GM12864 (cell line): ENCODE measurements at regions not wholly inside any gene's neighbourhood (a gene's known extent, or its start where the extent isn't known, plus 50 kb on each side); places are given as distances from the start of the nearest gene placed in this dataset.

Source experiments
- DNase-seq: peaks from one replicate; pipeline ENCODE4 v3.0.0-alpha.2; 2011; ENCODE audit warnings: low read depth
- H3K4me3 ChIP-seq: 2 replicates; pipeline ENCODE4 v1.5.1; 2011; ENCODE audit warnings: mild to moderate bottlenecking, low read depth, low read length, control low read depth
- CTCF ChIP-seq: IDR thresholded peaks from 2 replicates; pipeline ENCODE4 v1.5.1; 2011; ENCODE audit warnings: low read depth, mild to moderate bottlenecking, moderate library complexity, low read length, control low read depth, inconsistent platforms; ENCODE audit errors: missing control alignments

DNA sequence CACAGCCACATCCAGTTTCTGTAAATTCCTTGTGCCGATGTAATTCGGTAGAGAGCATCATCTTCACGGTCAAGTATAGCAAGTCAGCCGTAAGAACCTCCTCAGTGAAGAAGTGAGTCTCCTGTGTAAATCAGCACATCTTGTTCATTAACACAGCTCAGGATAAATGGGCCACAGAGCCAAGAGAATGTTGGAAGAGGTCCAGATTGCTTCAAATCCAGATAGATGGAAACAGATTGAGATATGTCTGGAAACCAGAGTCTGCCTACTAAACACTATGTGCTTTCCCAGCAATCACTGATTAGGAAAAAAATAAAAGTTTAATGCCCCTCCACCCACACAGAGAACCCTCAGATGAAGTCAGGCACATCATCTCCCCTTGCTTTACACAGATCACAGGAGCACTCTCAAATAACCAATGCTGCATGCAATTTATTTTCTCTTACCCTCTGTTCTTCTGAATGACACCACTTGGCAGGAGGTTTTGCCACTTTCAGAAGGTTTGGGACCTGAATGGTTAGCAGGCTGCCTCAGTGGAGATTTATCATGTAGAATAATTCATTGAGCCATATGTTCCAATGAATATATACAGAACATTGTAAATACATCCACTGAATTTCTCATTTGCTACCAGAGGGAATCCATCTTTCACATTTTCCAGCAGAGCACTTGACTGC is 357.7 kb downstream of the C4orf33 start:
- no peak for TF ChIP-seq CTCF
- no peak overlapping the region for H3K4me3 ChIP-seq
- DNase-seq, result no peak

DNA sequence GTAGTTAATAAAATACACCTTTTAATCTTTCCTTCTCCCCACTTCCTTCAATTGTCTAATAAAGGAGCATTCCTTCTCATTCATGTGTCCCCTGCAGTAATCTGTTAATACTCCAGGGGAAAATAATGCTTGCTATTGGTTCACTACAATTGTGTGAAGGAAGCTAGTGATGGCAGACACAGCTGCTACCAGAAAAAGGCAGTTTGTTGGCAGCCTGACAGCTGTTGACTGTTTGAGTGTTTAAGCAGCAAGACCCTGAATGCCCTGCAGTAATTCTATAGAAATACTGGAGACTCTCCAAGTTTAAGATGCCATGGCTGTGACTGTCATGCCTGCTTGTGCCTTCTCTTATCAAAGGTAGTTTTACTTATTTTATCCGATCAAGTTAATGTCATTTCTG is 359.5 kb downstream of the C4orf33 start:
- no peak overlapping the region for H3K4me3 ChIP-seq
- no peak for DNase-seq
- TF ChIP-seq CTCF, result no peak

GRCh38 chr4:129468624-129469023 is 372.7 kb downstream of the C4orf33 start:
- DNase-seq, result no peak
- no peak overlapping the region for H3K4me3 ChIP-seq
- TF ChIP-seq CTCF, result no peak

DNA sequence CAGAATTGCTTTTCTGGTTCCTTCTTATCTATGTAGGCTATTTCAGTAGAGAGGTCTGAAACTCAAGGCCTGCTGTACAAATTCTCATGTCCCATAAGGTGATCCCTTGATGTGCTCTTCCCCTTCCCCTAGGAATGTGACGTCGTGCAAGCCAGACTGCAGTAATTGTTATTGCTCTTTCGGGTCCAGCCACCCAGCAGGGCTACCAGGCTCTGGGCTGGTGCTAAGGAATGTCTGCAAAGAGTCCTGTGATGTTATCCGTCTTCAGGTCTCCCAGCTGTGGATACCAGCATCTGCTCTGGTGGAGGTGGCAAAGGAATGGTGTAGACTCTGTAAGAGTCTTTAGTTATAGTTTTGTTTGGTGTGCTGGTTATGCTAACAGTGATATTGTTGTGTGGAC is 378.7 kb downstream of the C4orf33 start:
- DNase-seq, result no peak
- H3K4me3 ChIP-seq, result no peak overlapping the region
- no peak for TF ChIP-seq CTCF

- TF ChIP-seq CTCF, result no peak
- DNase-seq, result no peak
- no peak overlapping the region for H3K4me3 ChIP-seq
Measured at GRCh38 chr4:129481107-129481506, 385.2 kb downstream of the C4orf33 start.

DNA sequence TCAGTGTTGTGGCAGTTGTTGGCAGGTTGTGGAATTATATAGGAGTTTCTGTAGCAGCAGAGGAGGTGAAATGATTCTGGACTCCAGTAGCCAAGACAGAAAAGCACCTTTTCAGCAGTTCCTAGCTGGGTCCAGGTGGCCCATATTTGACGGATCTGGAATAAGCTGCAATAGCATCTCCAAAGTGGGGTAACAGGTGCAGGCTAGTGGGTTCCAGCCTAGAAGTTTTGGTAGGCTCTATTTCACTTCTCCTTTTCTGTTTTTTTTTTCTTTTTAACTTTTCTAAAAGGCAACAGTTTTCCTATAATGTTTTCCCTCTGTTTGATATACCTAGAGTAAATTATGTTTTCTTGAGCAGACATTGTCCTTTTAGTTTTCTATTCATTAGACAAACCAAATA is 392.5 kb downstream of the C4orf33 start:
- no peak overlapping the region for H3K4me3 ChIP-seq
- TF ChIP-seq CTCF, result no peak
- no peak for DNase-seq

DNA sequence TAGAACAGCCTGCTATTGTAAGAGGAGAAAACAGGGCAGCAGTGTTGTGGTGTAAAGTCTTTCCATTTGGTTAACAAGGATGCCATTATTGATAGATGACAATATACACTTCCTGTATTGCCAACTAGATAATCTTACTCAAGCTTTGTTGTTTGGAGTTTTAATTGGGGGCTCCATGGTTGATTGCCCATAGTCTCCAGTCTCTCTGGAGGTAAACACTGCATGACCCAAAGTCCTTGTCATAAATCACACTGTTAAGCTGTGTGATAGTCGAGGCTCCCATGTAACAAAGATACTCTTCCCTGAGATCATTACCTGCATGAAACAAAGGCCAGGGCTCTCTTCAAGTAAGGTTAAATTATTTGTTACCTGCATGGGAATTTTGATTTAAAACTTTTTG is 394.6 kb downstream of the C4orf33 start:
- H3K4me3 ChIP-seq, result no peak overlapping the region
- no peak for TF ChIP-seq CTCF
- no peak for DNase-seq
